ENCODE measurements at regions not wholly inside any gene's neighbourhood (a gene's known extent, or its start where the extent isn't known, plus 50 kb on each side); places are given as distances from the start of the nearest gene placed in this dataset.
"Not testable (repeated sequence)": the region's sequence is repeated elsewhere in the genome, so short reads cannot be mapped to it uniquely, and the experiment has no call there.

DNA sequence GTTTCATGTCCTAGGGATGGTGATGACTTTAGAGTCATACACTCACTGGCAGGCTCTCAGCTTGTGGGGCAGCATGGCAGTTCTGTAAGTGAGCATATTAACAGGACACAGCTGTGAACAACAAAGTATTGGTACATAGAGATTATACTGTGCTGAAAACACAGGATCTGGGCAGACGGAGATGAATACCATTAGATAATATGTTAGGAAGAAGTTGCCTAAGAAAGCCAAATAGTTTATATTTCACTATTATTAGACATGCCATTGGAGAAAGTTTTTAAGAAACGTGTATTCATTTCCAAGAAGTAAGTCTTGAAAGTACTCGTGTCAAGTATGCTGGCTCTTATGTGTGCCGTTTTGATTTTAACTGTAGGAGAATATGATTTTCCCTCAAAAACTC, 274.5 kb downstream of the INHBA start:
- DNase-seq (ENCODE audit: low spot score) = no peak

DNA sequence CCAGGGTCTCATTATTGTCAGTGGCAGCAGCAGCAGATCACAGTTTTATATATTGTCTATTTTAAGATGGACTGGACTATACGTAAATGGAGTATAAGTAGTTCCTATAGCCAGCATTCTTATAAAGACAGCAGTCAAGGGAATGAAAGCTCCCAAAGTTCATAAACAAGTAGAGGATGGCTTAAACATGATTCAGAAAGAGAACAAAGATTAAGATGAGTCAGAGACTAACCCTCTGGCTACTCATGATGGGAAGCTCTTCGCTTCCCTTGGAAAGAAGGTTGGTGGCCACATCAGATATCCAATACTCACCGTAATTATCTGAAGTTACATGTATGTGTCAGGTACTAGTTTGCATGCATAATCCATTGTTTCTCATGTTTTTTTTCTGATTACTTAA, 277.0 kb downstream of the INHBA start:
- no peak for DNase-seq (ENCODE audit: low spot score)

DNA sequence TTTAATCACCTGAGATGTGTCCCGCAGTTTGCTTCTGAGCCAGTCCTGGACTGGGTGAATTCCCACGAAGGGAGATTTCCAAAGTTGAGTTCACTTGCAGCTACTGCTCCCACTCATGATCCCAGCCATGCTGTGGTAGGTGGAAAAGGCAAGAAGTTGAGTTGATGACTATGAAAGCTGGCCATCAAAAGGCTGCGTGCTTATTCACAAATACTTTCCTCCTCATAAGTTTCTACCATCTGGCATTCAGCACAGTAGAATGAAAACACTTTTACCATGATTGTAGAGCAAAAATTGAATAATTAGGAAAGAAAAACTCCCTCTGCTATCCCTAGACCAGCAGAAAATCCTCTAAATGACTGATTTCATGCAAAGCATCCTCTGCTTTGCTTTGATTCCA, 281.8 kb downstream of the INHBA start:
- no peak for DNase-seq (ENCODE audit: low spot score)

DNA sequence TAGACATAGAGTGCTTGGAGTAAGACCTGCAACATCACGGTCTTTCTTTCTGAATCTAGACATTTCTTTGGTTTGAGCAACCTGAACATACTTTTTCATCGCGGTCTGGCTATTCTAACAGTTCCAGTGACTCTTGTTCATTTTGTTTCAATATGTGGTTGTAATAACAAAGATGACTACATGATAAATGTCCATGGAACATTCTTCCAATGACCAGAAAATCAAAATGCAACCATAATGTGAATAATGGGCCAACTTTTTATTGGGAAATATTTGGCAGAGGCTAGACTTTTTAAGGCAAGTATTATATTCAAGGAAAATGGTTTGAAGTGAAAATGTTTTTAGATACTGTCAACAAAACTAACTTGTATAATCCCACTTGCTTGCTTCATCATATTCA, 282.5 kb downstream of the INHBA start:
- no peak for DNase-seq (ENCODE audit: low spot score)

DNA sequence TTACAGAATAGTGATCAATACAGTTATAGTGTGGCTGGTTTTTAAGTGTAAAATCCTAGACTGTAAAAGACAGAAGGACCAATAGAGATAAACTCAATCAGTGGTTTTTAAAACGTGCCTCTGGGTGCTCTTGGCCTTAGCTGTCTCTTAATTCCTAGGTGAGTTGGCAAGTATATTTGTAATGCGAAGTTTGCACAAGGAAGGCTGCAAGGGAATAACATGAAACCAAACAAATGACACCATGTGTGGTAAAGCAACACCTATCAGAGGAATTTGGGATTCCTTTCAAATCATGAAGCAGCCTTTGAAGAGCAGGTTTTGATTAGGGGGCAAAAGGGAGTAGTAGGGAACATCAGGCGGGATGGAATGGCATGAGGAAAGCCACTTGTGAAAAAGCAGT, 284.6 kb downstream of the INHBA start:
- DNase-seq (ENCODE audit: low spot score) = no peak

DNA sequence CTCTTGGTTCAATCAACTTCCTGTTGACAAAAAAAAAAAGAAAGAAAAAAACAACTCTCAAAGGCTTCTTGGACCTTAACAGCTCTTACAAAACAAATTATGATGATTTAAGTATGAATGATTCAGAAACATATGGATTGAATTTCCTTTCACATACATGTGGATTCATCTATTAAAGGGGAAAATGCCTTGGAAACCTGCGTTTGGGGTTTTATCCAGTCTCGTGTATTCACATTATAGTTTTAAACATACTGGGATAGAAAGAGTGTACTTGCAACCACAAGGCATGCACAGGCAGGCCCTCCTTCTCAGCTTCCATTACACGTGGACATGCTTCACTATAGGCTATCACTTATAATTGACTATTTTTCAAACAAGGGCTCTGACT, 286.7 kb downstream of the INHBA start:
- DNase-seq (ENCODE audit: low spot score) = no peak

DNA sequence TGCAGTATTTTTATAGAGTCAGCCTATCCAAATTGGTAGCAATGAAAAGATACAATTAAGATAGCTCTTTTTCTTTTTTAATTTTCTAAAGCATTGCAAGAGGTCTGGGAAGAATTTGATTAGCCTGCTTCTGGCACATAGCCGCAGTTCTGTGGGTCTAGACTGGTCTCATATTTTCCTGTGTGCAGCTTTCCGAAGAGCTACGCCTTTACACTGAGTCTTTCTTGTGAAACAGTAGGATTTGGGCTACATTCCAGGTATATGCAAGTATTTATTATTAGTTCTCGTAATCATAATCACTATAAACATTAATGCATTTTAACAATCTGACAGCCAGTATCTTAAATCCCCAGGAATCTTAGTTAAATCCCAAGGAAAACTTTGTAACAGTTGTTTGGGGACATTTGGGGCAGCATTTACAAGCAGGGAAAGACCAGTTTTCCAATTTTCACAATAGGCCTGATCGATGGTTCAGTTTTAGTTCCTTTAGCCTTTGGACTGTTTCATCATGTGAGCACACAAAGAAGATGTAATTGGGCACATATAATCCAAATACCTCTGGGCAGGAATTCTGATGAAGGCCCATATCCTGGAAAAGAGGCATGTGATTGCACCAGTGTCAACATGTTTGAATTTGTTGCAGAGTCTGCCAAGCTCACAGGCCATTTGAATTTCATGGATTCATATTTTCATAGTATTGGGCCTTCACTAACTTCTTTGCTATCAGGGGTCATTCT, 287.3 kb downstream of the INHBA start:
- no peak for DNase-seq (ENCODE audit: low spot score)

DNA sequence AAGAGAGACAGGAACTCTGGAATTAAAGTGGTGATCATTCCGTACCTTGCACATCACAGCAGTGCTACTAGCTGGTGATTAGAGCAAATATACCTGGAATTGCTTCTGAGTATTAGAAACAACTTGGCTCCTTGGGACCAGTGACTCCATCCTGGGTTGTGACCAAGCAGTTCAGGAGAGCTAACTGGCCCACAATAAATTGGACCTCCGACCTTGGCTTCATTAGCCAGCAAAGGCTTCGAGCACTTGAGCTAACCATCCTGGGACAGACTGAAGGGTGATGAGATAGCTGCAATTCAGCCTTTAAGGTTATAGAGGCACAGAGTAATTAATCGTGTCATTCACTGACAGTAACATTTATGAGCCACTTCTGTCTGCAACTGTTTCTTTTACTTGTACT, 287.8 kb downstream of the INHBA start:
- DNase-seq (ENCODE audit: low spot score) = no peak

DNA sequence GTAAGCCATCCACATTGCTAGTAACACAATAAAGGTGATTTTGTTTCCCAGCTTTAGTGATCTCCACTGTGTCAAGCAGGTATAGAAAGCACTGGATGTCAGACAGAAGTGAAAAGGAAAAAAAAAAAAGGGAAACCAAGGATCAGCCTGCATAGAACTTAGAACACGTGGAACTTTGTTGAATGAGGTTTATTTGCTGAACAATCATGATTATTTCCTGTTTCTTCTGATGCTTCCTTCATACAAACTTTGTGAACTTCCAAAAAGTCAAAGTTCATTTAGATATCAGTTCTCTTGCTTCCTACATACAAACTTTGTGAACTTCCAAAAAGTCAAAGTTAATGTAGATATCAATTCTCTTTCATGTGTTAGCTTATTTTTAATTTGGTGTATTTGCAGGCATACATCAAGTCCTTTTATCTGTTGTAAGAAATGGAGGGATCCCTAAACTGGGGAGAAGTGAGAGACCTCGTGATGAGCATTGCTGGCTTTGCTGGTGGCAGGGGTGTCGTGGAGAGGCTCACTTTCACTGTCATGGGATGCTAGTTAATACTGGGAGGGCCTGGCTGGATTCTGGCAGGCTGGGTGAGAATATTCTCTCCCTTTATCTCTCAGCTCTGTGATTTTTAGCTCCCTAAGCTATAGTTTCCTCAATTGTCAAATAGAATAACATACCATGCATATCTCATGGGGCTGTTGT, 298.4 kb downstream of the INHBA start:
- DNase-seq (ENCODE audit: low spot score) = no peak

DNA sequence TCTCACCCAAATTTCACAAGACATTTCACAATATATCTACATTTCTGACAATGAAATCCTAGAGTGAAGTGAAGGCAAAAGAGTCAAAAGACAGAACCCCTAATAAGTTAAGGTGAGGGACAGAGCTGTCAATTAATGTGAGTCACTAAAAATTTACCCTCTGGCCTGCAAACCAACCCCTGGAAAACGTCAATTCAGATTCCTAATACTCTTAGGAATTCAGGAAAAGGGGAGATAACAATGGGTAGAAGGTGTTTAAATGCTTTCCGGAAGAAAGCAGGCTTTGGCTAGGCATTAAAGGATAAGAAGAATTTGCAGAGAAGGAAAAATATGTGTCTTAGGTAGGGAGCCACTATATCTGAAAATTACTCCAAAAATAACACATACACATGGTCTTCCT, 299.6 kb downstream of the INHBA start:
- DNase-seq (ENCODE audit: low spot score) = no peak

DNA sequence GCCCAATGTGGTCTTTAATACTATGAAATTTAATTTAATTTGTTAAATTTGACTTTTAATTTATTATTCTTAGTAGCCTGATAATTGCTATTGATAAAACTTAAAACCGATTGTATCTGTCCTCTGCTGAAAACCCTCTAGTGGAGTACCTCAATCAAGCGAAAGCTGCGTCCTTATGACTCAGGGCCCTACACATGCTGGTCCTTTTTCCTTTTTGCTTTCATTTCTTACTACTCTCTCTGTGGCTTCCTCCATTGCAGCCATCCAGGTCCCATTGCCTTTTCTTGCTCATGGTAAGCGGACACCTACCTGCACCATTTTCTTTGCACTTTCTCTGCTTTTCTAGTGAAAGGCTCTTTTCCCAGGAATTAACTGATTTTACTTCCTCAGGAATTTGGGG, 301.1 kb downstream of the INHBA start:
- no peak for DNase-seq (ENCODE audit: low spot score)

DNA sequence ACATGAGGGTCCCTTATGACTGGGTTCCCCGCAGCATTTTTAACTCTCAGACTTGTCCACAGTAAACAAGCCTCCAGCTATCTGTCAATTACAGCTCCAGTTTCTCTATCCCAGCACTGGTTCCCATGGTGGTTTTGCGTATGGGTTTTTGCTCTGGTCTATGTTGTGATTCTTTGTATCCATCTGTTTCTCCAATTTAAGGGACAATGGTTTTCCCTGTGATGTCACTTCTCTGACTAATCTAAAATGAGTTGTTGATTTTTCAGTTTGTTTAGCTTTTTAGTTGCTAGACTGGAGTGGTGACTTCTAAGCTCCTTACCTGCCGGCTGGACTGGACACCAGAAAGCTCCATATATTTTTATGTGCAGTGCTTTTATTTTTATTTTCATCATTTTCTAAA, 303.7 kb downstream of the INHBA start:
- DNase-seq (ENCODE audit: low spot score) = no peak

DNA sequence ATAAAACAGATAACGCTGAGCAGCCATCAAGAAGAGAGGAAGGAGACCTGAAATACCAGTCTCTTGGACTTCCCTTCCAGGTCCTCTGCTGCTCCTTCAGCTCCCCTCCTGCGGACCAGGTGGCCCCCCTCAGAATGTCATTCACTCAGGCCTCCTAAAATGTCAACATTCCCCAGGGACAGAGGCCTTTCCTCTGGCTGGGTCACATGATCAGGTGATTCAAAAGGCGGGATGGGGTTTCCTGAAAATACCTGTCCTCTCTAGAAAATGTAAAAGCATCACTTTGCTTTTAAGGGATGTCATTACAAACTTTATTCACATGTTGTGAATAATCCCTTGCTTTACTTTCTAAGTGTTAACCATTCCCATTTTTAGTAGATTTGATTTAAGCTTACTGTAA, 311.1 kb downstream of the INHBA start:
- DNase-seq (ENCODE audit: low spot score) = no peak

DNA sequence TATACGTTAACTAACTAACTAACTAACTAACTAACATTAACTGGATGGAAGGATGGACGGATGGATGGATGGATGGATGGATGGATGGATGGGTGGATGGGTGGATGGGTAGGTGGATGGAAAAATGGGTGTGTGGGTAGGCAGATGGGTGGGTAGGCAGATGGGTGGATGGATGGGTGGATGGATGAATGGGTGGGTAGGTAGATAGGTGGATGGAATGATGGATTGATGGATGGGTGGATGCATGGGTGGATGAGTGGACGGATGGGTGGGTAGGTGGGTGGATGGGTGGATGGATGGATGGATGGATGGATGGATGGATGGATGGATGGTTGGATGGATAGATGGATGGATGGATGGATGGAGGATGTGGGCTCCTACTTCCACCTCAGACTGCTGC, 314.0 kb downstream of the INHBA start:
- not testable (repeated sequence) for DNase-seq (ENCODE audit: low spot score)

DNA sequence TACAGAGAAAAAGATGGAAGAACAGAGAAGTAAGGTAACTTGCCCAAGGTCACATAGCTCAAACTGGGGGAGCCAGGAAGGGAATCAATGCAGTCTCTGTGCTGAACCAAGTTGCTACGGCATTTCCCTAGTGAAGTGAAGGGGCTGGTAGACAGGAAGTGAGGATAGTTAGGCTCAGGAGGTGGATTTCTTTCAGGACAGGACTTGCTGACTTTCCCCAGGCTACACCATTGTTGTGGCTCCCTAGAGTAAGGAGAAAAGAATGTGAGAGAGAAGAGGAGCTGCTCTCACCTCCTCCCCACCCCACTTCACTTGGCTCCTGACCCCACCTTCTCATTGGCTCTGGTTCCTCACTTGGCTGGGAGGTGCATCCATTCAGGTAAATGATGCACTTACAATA, 316.9 kb downstream of the INHBA start:
- no peak for DNase-seq (ENCODE audit: low spot score)

DNA sequence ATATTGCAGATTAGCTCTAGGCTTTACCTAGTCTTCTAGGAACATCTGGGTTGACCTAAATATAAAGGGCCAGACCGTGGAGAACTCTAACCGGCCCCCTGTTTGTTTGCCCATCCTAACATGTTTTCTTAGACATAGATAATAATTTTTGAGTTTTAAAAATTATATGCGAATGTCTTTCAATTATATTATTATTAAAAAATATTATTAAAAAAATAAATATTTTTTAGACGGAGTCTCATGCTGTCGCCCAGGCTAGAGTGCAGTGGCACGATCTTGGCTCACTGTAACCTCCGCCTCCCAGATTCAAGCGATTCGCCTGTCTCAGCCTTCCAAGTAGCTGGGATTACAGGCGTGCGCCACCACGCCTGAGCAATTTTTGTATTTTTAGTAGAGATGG, 318.5 kb downstream of the INHBA start:
- DNase-seq (ENCODE audit: low spot score) = no peak

DNA sequence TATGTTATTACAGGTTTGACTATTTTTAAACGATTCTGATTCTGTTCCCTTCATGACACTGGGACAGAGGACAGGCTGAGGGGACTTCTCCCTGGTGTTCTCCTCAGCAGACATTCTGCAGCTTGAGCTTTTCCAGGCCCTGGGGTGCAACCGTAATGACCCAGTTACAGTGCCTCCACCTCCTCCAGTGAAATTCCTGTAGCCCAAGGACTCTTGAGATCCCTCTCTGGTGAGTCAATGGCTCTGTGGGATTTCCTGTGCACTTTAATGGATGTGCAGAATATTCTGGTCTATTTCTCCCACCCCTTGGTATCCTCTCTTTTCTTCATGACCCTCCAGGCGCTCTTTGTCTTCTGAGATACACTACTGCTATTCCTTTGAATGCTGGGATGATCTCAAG, 319.3 kb downstream of the INHBA start:
- DNase-seq (ENCODE audit: low spot score) = no peak

DNA sequence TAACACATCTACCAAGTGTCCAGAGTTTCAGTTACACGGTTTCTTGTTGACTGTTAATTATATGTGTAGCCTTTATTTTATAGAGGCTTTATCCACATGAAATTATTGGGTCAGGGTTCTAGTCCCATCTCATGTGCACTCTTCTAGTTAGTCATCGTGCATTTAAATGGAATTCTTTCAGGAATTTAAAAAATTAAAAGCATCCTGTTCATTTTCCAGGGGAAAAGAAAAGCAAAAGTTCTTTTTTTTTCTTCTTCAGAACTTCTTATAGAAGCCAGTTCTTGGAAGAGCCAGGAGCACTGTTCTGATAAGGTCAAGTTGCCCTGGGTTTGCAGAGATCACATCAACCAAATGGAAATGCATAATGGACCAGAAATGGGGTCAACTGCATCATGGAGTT, 324.7 kb downstream of the INHBA start:
- DNase-seq (ENCODE audit: low spot score) = no peak

DNA sequence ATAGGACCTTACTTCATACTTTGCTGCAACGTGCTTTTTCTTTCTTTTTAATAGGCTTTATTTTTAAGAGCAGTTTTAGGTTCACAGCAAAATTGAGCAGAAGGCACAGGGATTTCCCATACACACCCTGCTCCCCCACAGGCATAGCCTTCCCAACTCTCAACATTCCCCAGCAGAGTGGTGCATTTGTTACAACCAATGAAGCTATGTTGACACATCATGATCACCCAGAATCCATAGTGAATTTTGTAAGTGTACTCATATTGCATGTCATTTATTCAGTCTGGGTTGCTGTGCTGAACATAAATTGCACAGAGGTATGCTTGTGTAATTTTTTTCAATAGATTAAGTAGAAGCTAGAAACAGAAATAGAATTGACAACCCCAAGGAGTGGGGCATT, 327.3 kb downstream of the INHBA start:
- no peak for DNase-seq (ENCODE audit: low spot score)

DNA sequence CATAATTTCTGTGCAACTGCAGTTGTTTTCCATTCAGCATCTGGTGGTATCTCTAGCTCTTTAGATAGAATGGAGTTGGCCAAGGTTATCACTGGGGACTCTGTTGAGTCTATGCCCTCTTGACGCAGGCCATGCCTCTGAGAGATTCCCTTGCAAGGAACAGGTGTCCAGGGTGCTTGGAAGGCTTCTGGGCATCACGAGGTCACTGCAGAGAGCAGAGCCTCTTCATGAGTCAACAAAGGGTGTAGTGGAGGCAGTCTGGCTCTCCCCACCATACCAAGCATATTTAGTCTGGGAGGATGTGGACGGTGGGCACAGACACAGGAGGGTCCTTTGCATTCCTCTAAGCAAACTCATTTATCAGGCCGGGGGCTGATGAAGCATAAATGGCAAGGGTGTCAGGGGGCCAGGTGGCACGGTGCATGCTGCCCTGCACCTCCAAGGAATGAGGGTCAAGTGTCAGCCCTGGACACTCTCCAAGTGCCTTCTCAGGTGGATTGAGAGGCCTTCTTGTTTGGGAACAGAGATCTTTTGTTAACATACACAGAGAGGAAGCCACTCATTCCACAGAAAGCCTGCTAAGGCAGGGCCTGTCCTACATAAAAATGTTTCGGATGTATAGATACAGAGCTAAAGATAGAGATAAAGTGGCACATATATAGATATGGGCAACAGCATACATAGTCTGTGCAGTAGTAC, 328.6 kb downstream of the INHBA start:
- DNase-seq (ENCODE audit: low spot score) = no peak

DNA sequence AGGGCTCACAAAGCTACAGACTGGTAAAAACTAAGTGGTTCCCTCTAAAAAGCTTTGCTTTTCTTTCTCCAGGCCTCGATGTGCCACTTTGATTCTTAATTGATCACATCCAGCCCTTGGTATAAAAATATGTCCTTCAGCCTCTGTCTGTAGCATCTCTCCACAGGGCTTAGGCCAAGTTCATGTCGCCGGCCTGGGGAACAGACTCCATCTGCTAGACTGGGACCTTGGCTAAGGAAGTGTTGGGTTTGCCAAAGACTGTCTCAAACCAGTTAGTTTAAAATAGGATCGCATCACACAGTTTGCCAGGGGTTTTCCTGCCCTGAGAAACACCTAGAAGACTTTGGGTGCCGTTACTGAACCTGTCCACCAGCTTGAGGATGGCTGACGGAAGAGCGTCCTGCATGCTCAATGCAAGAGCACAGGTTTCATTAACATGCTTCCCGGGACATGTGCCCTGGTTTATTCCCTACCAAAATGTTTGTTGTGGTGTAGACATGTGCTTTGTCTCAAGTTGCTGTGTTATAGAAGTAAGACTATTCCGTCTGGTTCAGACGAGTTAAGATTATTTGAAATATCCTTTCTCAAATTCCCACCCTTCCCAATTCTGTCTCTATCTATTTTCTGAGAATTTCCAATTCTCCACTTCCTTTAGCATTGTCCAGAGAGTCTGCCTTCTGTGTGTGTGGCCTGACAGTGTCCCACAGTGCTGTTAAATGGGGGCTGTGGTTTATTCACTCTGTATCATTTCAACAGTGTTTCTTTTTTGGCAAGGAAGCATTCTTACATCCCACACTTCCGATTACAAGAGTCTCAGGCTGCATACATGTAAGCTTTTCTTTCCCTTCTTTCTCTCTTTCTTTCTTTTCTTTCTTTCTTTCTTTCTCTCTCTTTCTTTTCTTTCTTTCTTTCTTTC, 334.7 kb downstream of the INHBA start:
- DNase-seq (ENCODE audit: low spot score) = no peak

DNA sequence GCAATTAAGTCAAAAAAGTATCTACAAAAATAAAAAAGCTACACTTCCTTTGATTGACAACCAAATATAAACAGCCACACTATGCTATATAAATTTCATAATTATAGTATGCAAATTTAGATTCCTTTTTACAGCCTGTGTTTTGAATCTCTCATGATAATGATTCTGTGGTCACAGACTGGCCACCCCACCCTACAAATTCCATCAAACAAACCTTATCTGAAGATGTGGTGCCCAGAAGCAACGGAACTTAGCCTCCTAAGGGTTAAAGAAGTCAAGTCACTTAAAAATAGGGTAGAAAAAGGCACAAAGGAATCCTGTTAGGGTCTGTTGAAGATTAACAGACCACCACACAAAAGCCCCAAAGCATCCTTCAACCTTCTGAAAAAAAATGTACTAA, 351.8 kb downstream of the INHBA start:
- DNase-seq (ENCODE audit: low spot score) = no peak
